HFF-Myc (cell line): ENCODE measurements at regions not wholly inside any gene's neighbourhood (a gene's known extent, or its start where the extent isn't known, plus 50 kb on each side); places are given as distances from the start of the nearest gene placed in this dataset.

Experiments
- DNase-seq: peaks from one replicate; pipeline ENCODE4 v3.0.0-alpha.2; 2011; ENCODE audit warnings: low read depth; ENCODE audit errors: extremely low read depth
- H3K4me3 ChIP-seq: replicated peaks from 2 replicates; pipeline ENCODE4 v1.5.1; 2011; ENCODE audit warnings: low read depth, mild to moderate bottlenecking, control low read depth, low read length
- TF ChIP-seq, protein P1 (sequence below): IDR thresholded peaks from 2 replicates; pipeline ENCODE4 v1.5.1; 2012; ENCODE audit warnings: mild to moderate bottlenecking, low read depth, low read length, control low read depth; ENCODE audit errors: missing control alignments

DNA sequence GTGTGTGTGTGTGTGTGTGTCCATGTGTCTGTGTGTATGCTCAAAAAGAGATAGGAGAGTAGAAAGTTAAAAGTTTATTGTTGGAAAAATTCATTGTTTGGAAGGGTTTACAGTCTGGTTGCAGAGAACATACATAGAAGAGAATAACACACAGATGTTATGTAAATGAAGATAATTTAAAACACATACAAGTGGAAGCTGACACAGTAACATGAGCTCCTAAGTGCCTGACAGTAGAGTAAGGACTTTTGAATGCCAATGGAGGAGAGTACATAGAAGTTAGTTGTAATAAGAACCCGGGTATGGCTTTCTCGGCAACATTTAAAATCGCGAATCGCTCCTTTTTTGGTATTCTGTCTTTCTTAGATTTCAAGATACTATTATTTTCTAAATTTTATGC, 137.0 kb upstream of the FANCL start:
- no peak overlapping the region for H3K4me3 ChIP-seq
- TF ChIP-seq, protein P1, sequence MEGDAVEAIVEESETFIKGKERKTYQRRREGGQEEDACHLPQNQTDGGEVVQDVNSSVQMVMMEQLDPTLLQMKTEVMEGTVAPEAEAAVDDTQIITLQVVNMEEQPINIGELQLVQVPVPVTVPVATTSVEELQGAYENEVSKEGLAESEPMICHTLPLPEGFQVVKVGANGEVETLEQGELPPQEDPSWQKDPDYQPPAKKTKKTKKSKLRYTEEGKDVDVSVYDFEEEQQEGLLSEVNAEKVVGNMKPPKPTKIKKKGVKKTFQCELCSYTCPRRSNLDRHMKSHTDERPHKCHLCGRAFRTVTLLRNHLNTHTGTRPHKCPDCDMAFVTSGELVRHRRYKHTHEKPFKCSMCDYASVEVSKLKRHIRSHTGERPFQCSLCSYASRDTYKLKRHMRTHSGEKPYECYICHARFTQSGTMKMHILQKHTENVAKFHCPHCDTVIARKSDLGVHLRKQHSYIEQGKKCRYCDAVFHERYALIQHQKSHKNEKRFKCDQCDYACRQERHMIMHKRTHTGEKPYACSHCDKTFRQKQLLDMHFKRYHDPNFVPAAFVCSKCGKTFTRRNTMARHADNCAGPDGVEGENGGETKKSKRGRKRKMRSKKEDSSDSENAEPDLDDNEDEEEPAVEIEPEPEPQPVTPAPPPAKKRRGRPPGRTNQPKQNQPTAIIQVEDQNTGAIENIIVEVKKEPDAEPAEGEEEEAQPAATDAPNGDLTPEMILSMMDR = no peak
- no peak for DNase-seq

DNA sequence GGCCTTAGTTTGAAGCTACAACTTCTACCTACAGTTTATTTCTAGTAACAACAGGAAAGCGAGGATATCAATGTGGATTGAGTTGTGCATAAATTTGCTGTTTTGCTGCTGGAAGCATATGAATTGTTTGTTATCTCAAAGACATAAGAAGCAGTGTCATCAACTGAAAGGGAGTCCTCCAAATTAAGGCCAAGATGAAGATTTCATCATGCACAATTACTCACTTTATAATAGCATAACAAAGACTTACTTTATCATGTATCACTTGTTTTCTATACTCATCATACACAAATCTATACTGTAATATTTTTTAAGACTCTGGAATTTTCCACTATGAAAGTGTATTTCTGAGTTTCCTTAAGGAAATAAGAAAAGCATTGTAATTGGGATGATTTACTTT, 136.1 kb upstream of the FANCL start:
- H3K4me3 ChIP-seq = no peak overlapping the region
- TF ChIP-seq, protein P1 = no peak
- DNase-seq = no peak

DNA sequence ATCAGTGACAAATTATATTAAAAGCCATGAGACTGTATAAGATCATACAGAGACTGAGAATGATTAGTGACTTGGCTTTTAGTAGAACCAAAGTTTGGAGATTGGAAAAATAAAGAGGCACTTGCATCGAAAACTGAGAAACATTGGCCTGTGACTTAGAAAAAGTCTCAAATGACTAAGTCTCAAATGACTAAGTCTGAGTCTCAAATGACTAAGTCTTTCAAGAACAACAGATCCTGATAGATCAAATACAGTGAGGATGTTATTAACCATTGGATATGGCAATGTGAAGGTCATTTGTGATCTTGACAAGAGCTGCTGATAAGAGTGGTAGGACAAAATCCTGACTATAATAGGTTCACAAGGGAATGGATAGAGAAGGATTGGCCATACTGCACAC, 135.5 kb upstream of the FANCL start:
- no peak overlapping the region for H3K4me3 ChIP-seq
- DNase-seq = no peak
- TF ChIP-seq, protein P1 = no peak

DNA sequence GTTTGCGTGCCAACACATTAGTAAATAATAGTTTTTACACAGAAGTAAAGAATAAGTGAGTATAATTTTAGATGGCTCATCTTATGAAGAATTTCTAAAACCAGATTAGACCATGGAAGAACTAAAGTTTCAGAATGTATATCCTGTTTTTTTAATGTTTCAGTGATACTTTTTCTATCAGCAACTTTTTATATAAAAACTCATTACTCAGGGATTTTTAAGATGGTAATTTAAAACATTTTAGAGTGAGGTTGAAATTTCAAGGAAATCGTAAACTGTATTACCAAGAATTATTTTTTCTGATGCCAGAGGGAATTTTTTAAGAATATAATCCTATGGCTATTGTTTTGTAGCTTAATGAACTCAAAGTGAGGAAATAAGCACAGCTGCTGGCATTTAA, 128.5 kb upstream of the FANCL start:
- TF ChIP-seq, protein P1 = no peak
- no peak for DNase-seq
- H3K4me3 ChIP-seq = no peak overlapping the region

DNA sequence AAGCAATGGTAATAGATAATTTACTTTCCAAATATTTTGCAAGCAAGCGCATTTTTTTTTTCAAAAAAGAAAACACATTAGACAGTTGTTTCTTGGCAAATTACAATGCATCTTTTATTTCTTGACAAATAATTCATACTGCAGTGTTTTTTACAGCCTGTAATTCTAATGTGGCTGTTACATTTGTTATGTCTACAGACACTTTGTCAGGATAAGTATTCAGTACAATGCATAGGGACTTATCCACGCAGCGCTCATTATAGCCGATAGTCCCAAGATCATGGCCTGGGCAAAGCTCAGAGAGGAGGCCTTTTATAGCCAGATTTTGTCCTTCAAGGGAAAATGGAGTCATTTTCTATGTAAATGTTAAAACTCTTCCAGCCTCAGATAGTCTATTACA, 123.0 kb upstream of the FANCL start:
- H3K4me3 ChIP-seq = no peak overlapping the region
- DNase-seq = no peak
- TF ChIP-seq, protein P1 = no peak

- no peak for DNase-seq
- no peak overlapping the region for H3K4me3 ChIP-seq
- TF ChIP-seq, protein P1 = no peak
These were observed 116.9 kb upstream of the FANCL start for GRCh38 chr2:58358026-58358425.

- TF ChIP-seq, protein P1 = no peak
- no peak overlapping the region for H3K4me3 ChIP-seq
These were observed 116.4 kb upstream of the FANCL start for GRCh38 chr2:58357521-58357920.

More at GRCh38 chr2:58357521-58357920, 116.4 kb upstream of the FANCL start:
- no peak for DNase-seq
